Stimulated activated naive CD8-positive, alpha-beta T cell treated with anti-CD3 and anti-CD28 coated beads, Interleukin-15, amount 100 ng/mL, for 72 hours (primary cell): ENCODE measurements at regions not wholly inside any gene's neighbourhood (a gene's known extent, or its start where the extent isn't known, plus 50 kb on each side); places are given as distances from the start of the nearest gene placed in this dataset.

Experiments used
- ATAC-seq: fragments of 150-1000 bp; cut with Tn5 transposase; 2 replicates; pipeline ENCODE4 v1.10.0; 2021; ENCODE audit warnings: mild to moderate bottlenecking, moderate library complexity
- DNase-seq, 2 donors: peaks; one replicate each; pipeline ENCODE4 v3.0.0; 2021 to 2022
- H3K27ac Mint-ChIP-seq, 2 donors: one replicate each; pipeline ENCODE4 v1.8.0; 2022; ENCODE audit warnings: mild to moderate bottlenecking in 2 of 2, mixed read lengths in 2 of 2, moderate library complexity in 2 of 2
- H3K27me3 Mint-ChIP-seq: one replicate; pipeline ENCODE4 v1.8.0; 2022; ENCODE audit warnings: mixed read lengths
- H3K4me1 Mint-ChIP-seq: one replicate; pipeline ENCODE4 v1.8.0; 2022; ENCODE audit warnings: mild to moderate bottlenecking, mixed read lengths
- H3K4me3 Mint-ChIP-seq, 2 donors: one replicate each; pipeline ENCODE4 v1.8.0; 2022; ENCODE audit warnings: mild to moderate bottlenecking in 2 of 2, mixed read lengths in 2 of 2, moderate library complexity in 1 of 2
- H3K9me3 Mint-ChIP-seq, 2 donors: one replicate each; pipeline ENCODE4 v1.8.0; 2022; ENCODE audit warnings: mixed read lengths in 2 of 2

GRCh38 chr2:200747668-200748618 lies 63.8 kb upstream of the BZW1 start:
- ATAC-seq (no peak), DNase-seq (no peak)
- Mint-ChIP-seq H3K4me1 (no peaks in the 10 kb centered on the region), H3K4me3 (no peak overlapping the region), H3K27me3 (peaks cover 14% of the 10 kb centered on the region), H3K27ac (no peak overlapping the region), H3K9me3 (no peaks in the 10 kb centered on the region)

GRCh38 chr2:200748779-200749178 lies 62.9 kb upstream of the BZW1 start:
- Mint-ChIP-seq H3K9me3 (no peaks in the 10 kb centered on the region), H3K4me3 (no peak overlapping the region), H3K27me3 (peaks cover 14% of the 10 kb centered on the region), H3K27ac (no peak overlapping the region), H3K4me1 (no peaks in the 10 kb centered on the region)
- no peak for ATAC-seq
- DNase-seq = no peak

- Mint-ChIP-seq H3K27ac (no peak overlapping the region), H3K4me1 (peaks cover 3% of the 10 kb centered on the region), H3K27me3 (peaks cover 14% of the 10 kb centered on the region), H3K9me3 (no peaks in the 10 kb centered on the region), H3K4me3 (no peak overlapping the region)
- DNase-seq (no peak), ATAC-seq (no peak)
These were observed 61.9 kb upstream of the BZW1 start for GRCh38 chr2:200749631-200750322.

- DNase-seq (no peak), ATAC-seq (no peak)
- H3K9me3 Mint-ChIP-seq = no peaks in the 10 kb centered on the region
- H3K27me3 Mint-ChIP-seq = peaks cover 14% of the 10 kb centered on the region
- H3K4me3 Mint-ChIP-seq = no peak overlapping the region
- peak overlapping the region in 1 of 2 donors; percentile 35 for H3K27ac Mint-ChIP-seq
- peaks cover 6% of the 10 kb centered on the region for H3K4me1 Mint-ChIP-seq
These were observed 61.3 kb upstream of the BZW1 start for GRCh38 chr2:200750323-200750910.

GRCh38 chr2:200751786-200752185 lies 59.9 kb upstream of the BZW1 start:
- ATAC-seq (no peak), DNase-seq (no peak)
- Mint-ChIP-seq H3K4me3 (no peak overlapping the region), H3K27me3 (peaks cover 14% of the 10 kb centered on the region), H3K4me1 (peaks cover 6% of the 10 kb centered on the region), H3K27ac (no peak overlapping the region), H3K9me3 (no peaks in the 10 kb centered on the region)

- peaks cover 14% of the 10 kb centered on the region for H3K27me3 Mint-ChIP-seq
- no peak overlapping the region for H3K27ac Mint-ChIP-seq
- H3K9me3 Mint-ChIP-seq = no peaks in the 10 kb centered on the region
- DNase-seq (no peak), ATAC-seq (no peak)
- H3K4me1 Mint-ChIP-seq = peaks cover 6% of the 10 kb centered on the region
- H3K4me3 Mint-ChIP-seq = no peak overlapping the region
These were observed 59.4 kb upstream of the BZW1 start for GRCh38 chr2:200752332-200752731.

GRCh38 chr2:200752835-200753234 lies 58.9 kb upstream of the BZW1 start:
- DNase-seq (no peak), ATAC-seq (no peak)
- Mint-ChIP-seq H3K9me3 (no peaks in the 10 kb centered on the region), H3K4me1 (peaks cover 6% of the 10 kb centered on the region), H3K4me3 (no peak overlapping the region), H3K27ac (no peak overlapping the region), H3K27me3 (peaks cover 14% of the 10 kb centered on the region)

GRCh38 chr2:200756618-200757321 lies 54.9 kb upstream of the BZW1 start:
- ATAC-seq (no peak), DNase-seq (no peak)
- Mint-ChIP-seq H3K9me3 (no peaks in the 10 kb centered on the region), H3K4me3 (no peak overlapping the region), H3K4me1 (peaks cover 6% of the 10 kb centered on the region), H3K27me3 (no peaks in the 10 kb centered on the region), H3K27ac (no peak overlapping the region)

GRCh38 chr2:200757399-200757798 lies 54.3 kb upstream of the BZW1 start:
- Mint-ChIP-seq H3K27ac (no peak overlapping the region), H3K9me3 (no peaks in the 10 kb centered on the region), H3K4me1 (peaks cover 6% of the 10 kb centered on the region), H3K27me3 (no peaks in the 10 kb centered on the region), H3K4me3 (no peak overlapping the region)
- no peak for DNase-seq
- no peak for ATAC-seq

GRCh38 chr2:200758341-200758740 lies 53.4 kb upstream of the BZW1 start:
- Mint-ChIP-seq H3K27me3 (no peaks in the 10 kb centered on the region), H3K4me3 (no peak overlapping the region), H3K4me1 (peaks cover 6% of the 10 kb centered on the region)

GRCh38 chr2:200761266-200761665 lies 50.4 kb upstream of the BZW1 start:
- ATAC-seq = no peak
- no peaks in the 10 kb centered on the region for H3K27me3 Mint-ChIP-seq

More at GRCh38 chr2:200758341-200758740, 53.4 kb upstream of the BZW1 start:
- H3K9me3 Mint-ChIP-seq = no peaks in the 10 kb centered on the region
- H3K27ac Mint-ChIP-seq = no peak overlapping the region
- ATAC-seq (no peak), DNase-seq (no peak)

More at GRCh38 chr2:200761266-200761665, 50.4 kb upstream of the BZW1 start:
- no peaks in the 10 kb centered on the region for H3K9me3 Mint-ChIP-seq
- DNase-seq = no peak
- H3K27ac Mint-ChIP-seq = no peak overlapping the region
- no peak overlapping the region for H3K4me3 Mint-ChIP-seq
- peaks cover 21% of the 10 kb centered on the region for H3K4me1 Mint-ChIP-seq
